Fibroblast of lung (primary cell): ENCODE measurements at regions not wholly inside any gene's neighbourhood (a gene's known extent, or its start where the extent isn't known, plus 50 kb on each side); places are given as distances from the start of the nearest gene placed in this dataset.

Source experiments
- DNase-seq, 2 donors: peaks; one replicate each; pipeline versions ENCODE4 v3.0.0 to v3.0.0-alpha.2; 2010; ENCODE audit warnings: low read depth in 2 of 2
- H2AFZ ChIP-seq: 2 replicates; pipeline ENCODE4 v1.5.1; 2012; ENCODE audit warnings: low read length, control low read depth, inconsistent platforms
- H3K27ac ChIP-seq: 2 replicates; pipeline ENCODE4 v1.5.1; 2011; ENCODE audit warnings: low read length, control low read depth; ENCODE audit not compliant: insufficient read depth
- H3K27me3 ChIP-seq: 2 replicates; pipeline ENCODE4 v1.5.1; 2011; ENCODE audit warnings: mild to moderate bottlenecking, low read length; ENCODE audit not compliant: control insufficient read depth, insufficient read depth
- H3K36me3 ChIP-seq: 2 replicates; pipeline ENCODE4 v1.5.1; 2011; ENCODE audit warnings: low read length; ENCODE audit not compliant: control insufficient read depth, insufficient read depth
- H3K4me1 ChIP-seq: 2 replicates; pipeline ENCODE4 v1.5.1; 2011; ENCODE audit warnings: low read length; ENCODE audit not compliant: control insufficient read depth, insufficient read depth; ENCODE audit errors: extremely low read depth
- H3K4me2 ChIP-seq: 2 replicates; pipeline ENCODE4 v1.5.1; 2011; ENCODE audit warnings: low read length, control low read depth; ENCODE audit not compliant: insufficient read depth; ENCODE audit errors: extremely low read depth
- H3K4me3 ChIP-seq, 4 experiments: fragments of 200-600 bp in 1 of 4; sonication (generic) in 1 of 4; replicated peaks in 1 of 4; 2 replicates each; pipeline ENCODE4 v1.5.1; 2011 to 2016; ENCODE audit warnings: low read length in 4 of 4, low read depth in 3 of 4, mild to moderate bottlenecking in 3 of 4, control low read depth in 2 of 4, inconsistent platforms in 1 of 4, mixed read lengths in 1 of 4; ENCODE audit not compliant: insufficient read depth in 1 of 4; ENCODE audit errors: control extremely low read depth in 1 of 4
- H3K79me2 ChIP-seq: 2 replicates; pipeline ENCODE4 v1.5.1; 2012; ENCODE audit warnings: mild to moderate bottlenecking, low read length, inconsistent platforms; ENCODE audit not compliant: control insufficient read depth, insufficient read depth
- H3K9ac ChIP-seq: 2 replicates; pipeline ENCODE4 v1.5.1; 2011; ENCODE audit warnings: mild to moderate bottlenecking, low read length, control low read depth; ENCODE audit not compliant: insufficient read depth
- H3K9me3 ChIP-seq: 2 replicates; pipeline ENCODE4 v1.5.1; 2012; ENCODE audit warnings: low read depth, low read length; ENCODE audit not compliant: control insufficient read depth, insufficient read depth
- H4K20me1 ChIP-seq: 2 replicates; pipeline ENCODE4 v1.5.1; 2011; ENCODE audit warnings: low read length; ENCODE audit not compliant: control insufficient read depth, insufficient read depth; ENCODE audit errors: extremely low read depth
- CTCF ChIP-seq, 2 donors: IDR thresholded peaks in 1 of 2; conservative IDR thresholded peaks in 1 of 2; 1 replicate in 1 of 2; 2 replicates in 1 of 2; pipeline ENCODE4 v1.5.1; 2011 to 2012; ENCODE audit warnings: low read length in 2 of 2, control low read depth in 1 of 2, inconsistent platforms in 1 of 2, low read depth in 1 of 2, mild to moderate bottlenecking in 1 of 2
- EZH2 ChIP-seq: IDR thresholded peaks from 2 replicates; pipeline ENCODE4 v1.5.1; 2012; ENCODE audit warnings: low read length, control low read depth, mild to moderate bottlenecking; ENCODE audit errors: missing control alignments

- Histone ChIP-seq H3K9ac (no peak overlapping the region), H3K27me3 (no peaks in the 10 kb centered on the region), H4K20me1 (no peaks in the 10 kb centered on the region), H3K4me3 (no peak overlapping the region), H3K4me1 (no peaks in the 10 kb centered on the region), H3K36me3 (no peaks in the 10 kb centered on the region), H3K27ac (no peak overlapping the region), H3K79me2 (no peaks in the 10 kb centered on the region), H3K4me2 (no peak overlapping the region), H2AFZ (no peak overlapping the region), H3K9me3 (no peaks in the 10 kb centered on the region)
- TF ChIP-seq EZH2 (no peak), CTCF (conservative IDR thresholded peaks at IDR 0.05 in 1 of 2, IDR thresholded peaks at IDR 0.05 in 1 of 2; ENCODE audit: low read depth in 1 of 2, low read length in 2 of 2) (no peak)
- DNase-seq, result no peak
Observed at GRCh38 chr4:11328401-11328800, 100.3 kb downstream of the HS3ST1 start.

GRCh38 chr4:11326021-11326420 is 102.7 kb downstream of the HS3ST1 start:
- no peaks in the 10 kb centered on the region for H4K20me1 ChIP-seq
- H3K27me3 ChIP-seq, result no peaks in the 10 kb centered on the region
- H3K4me3 ChIP-seq, result no peak overlapping the region
- H3K36me3 ChIP-seq, result no peaks in the 10 kb centered on the region
- H3K9me3 ChIP-seq, result no peaks in the 10 kb centered on the region
- H3K4me1 ChIP-seq, result no peaks in the 10 kb centered on the region
- H3K4me2 ChIP-seq, result no peak overlapping the region
- H3K79me2 ChIP-seq, result no peaks in the 10 kb centered on the region
- H2AFZ ChIP-seq, result no peak overlapping the region
- no peak overlapping the region for H3K27ac ChIP-seq
- no peak for DNase-seq
- TF ChIP-seq EZH2 (no peak), CTCF (conservative IDR thresholded peaks at IDR 0.05 in 1 of 2, IDR thresholded peaks at IDR 0.05 in 1 of 2; ENCODE audit: low read depth in 1 of 2, low read length in 2 of 2) (no peak)
- H3K9ac ChIP-seq, result no peak overlapping the region

GRCh38 chr4:11323771-11324170 is 104.9 kb downstream of the HS3ST1 start:
- no peaks in the 10 kb centered on the region for H3K27me3 ChIP-seq
- no peak overlapping the region for H2AFZ ChIP-seq
- no peaks in the 10 kb centered on the region for H3K9me3 ChIP-seq
- H3K4me1 ChIP-seq, result no peaks in the 10 kb centered on the region
- H3K79me2 ChIP-seq, result no peaks in the 10 kb centered on the region
- no peak overlapping the region for H3K9ac ChIP-seq
- no peak overlapping the region for H3K4me3 ChIP-seq
- no peak for DNase-seq
- no peaks in the 10 kb centered on the region for H3K36me3 ChIP-seq
- H3K27ac ChIP-seq, result no peak overlapping the region
- no peaks in the 10 kb centered on the region for H4K20me1 ChIP-seq
- H3K4me2 ChIP-seq, result no peak overlapping the region
- TF ChIP-seq CTCF (conservative IDR thresholded peaks at IDR 0.05 in 1 of 2, IDR thresholded peaks at IDR 0.05 in 1 of 2; ENCODE audit: low read depth in 1 of 2, low read length in 2 of 2), result no peak
- TF ChIP-seq EZH2, result no peak
